HG03175 (cell line): ENCODE measurements at regions not wholly inside any gene's neighbourhood (a gene's known extent, or its start where the extent isn't known, plus 50 kb on each side); places are given as distances from the start of the nearest gene placed in this dataset.
"Not testable (repeated sequence)": the region's sequence is repeated elsewhere in the genome, so short reads cannot be mapped to it uniquely, and the experiment has no call there.

ENCODE experiments used
- ATAC-seq: cut with Tn5 transposase; IDR thresholded peaks from one replicate; pipeline ENCODE4 v1.9.1; 2021; ENCODE audit warnings: mild to moderate bottlenecking, moderate library complexity; ENCODE audit not compliant: unreplicated experiment

- no peak for ATAC-seq
Observed at GRCh38 chr13:111610081-111610480, 289.6 kb downstream of the TEX29 start.

GRCh38 chr13:111610879-111611278 lies 290.4 kb downstream of the TEX29 start:
- ATAC-seq = no peak

- ATAC-seq = no peak
Observed at GRCh38 chr13:111611651-111612050, 291.2 kb downstream of the TEX29 start.

- ATAC-seq = no peak
Observed at GRCh38 chr13:111612886-111613285, 292.4 kb downstream of the TEX29 start.

GRCh38 chr13:111614009-111614408 lies 293.6 kb downstream of the TEX29 start:
- ATAC-seq = no peak

- no peak for ATAC-seq
Observed at GRCh38 chr13:111614613-111615012, 294.2 kb downstream of the TEX29 start.

GRCh38 chr13:111616203-111616602 lies 295.8 kb downstream of the TEX29 start:
- ATAC-seq = no peak

- ATAC-seq = no peak
Observed at GRCh38 chr13:111620166-111620565, 299.7 kb downstream of the TEX29 start.

- no peak for ATAC-seq
Observed at GRCh38 chr13:111620586-111620985, 300.1 kb downstream of the TEX29 start.

GRCh38 chr13:111621164-111621563 lies 300.7 kb downstream of the TEX29 start:
- no peak for ATAC-seq

- ATAC-seq = no peak
Observed at GRCh38 chr13:111622051-111622531, 301.6 kb downstream of the TEX29 start.

- no peak for ATAC-seq
Observed at GRCh38 chr13:111623208-111623607, 302.8 kb downstream of the TEX29 start.

GRCh38 chr13:111623743-111624505 lies 303.5 kb downstream of the TEX29 start:
- ATAC-seq = no peak

GRCh38 chr13:111625526-111626315 lies 305.3 kb downstream of the TEX29 start:
- ATAC-seq = no peak

GRCh38 chr13:111626371-111627305 lies 306.2 kb downstream of the TEX29 start:
- no peak for ATAC-seq

GRCh38 chr13:111627596-111627995 lies 307.2 kb downstream of the TEX29 start:
- ATAC-seq = no peak

- no peak for ATAC-seq
Observed at GRCh38 chr13:111629016-111629415, 308.6 kb downstream of the TEX29 start.

GRCh38 chr13:111629457-111629856 lies 309.0 kb downstream of the TEX29 start:
- no peak for ATAC-seq

- ATAC-seq = no peak
Observed at GRCh38 chr13:111629926-111630325, 309.5 kb downstream of the TEX29 start.

GRCh38 chr13:111630406-111630805 lies 310.0 kb downstream of the TEX29 start:
- ATAC-seq = no peak

GRCh38 chr13:111631271-111631670 lies 310.8 kb downstream of the TEX29 start:
- ATAC-seq = not testable (repeated sequence)
